ENCODE measurements at regions not wholly inside any gene's neighbourhood (a gene's known extent, or its start where the extent isn't known, plus 50 kb on each side); places are given as distances from the start of the nearest gene placed in this dataset.

- DNase-seq: no peak
Measured at GRCh38 chr14:61226015-61226654, 55.0 kb downstream of the TMEM30B start.

- no peak for DNase-seq
Measured at GRCh38 chr14:61225344-61225743, 55.8 kb downstream of the TMEM30B start.

- DNase-seq: no peak
Measured at GRCh38 chr14:61223552-61223951, 57.6 kb downstream of the TMEM30B start.

DNA sequence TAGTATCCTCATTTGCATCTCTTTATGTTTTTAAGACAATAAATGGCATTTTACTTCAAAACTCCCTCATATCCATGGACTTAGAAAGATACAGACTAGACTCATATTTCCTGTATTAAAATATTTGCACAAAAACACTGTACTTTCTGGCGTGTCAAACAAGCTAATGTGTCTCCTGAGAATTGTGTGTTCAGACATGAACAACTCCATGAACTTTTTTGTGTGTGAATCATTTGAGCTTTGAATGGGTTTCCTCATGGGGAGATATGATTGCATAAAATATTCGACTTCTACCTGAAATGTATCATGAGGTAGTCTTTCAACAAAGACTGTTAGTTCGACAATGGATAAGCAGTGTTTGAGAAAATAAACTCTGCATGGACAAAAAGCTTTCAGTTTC is 58.8 kb downstream of the TMEM30B start:
- DNase-seq: no peak

DNA sequence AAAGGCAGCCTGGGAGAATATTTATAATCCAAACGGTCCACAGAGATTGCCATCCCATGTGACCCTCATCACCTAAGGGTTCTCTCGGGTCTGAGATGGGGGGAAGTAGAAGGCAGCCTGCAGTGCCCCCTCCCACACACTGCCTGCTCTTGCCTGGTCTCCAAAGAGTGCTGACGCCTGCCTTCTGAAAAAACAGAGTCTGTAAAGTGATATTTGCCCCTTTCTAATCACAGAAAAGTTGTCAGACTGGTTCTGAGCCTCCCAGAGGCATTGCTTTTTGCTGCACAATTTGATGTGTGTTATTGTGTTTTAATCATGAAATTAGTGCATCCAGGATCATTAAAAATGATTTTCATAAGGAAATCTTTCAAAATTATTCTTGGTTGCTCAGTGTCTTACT is 59.2 kb downstream of the TMEM30B start:
- DNase-seq: no peak

DNA sequence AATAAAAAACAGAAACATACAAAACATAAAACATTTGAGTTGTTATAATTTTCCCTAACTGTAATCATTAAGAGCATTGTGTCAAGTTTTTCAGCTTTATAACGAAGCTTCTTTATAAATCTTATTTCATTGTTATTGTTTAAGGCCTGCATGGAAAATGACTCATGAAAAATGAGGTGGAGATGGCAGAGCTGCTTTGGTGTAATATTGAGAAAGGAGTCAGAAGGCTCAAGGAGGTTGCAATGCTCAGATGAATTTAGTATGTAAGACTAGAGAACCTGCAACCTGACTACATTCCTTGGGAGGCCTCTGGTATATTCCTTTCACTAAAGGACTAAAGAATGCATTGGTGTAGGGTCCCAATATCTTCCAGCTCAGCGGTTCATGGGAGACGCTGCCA is 61.5 kb downstream of the TMEM30B start:
- no peak for DNase-seq

GRCh38 chr14:61219256-61219655 is 61.9 kb downstream of the TMEM30B start:
- no peak for DNase-seq

- DNase-seq: no peak
Measured at GRCh38 chr14:61218767-61219166, 62.4 kb downstream of the TMEM30B start.

GRCh38 chr14:61218157-61218556 is 63.0 kb downstream of the TMEM30B start:
- no peak for DNase-seq

- DNase-seq: no peak
Measured at GRCh38 chr14:61217516-61217915, 63.6 kb downstream of the TMEM30B start.

DNA sequence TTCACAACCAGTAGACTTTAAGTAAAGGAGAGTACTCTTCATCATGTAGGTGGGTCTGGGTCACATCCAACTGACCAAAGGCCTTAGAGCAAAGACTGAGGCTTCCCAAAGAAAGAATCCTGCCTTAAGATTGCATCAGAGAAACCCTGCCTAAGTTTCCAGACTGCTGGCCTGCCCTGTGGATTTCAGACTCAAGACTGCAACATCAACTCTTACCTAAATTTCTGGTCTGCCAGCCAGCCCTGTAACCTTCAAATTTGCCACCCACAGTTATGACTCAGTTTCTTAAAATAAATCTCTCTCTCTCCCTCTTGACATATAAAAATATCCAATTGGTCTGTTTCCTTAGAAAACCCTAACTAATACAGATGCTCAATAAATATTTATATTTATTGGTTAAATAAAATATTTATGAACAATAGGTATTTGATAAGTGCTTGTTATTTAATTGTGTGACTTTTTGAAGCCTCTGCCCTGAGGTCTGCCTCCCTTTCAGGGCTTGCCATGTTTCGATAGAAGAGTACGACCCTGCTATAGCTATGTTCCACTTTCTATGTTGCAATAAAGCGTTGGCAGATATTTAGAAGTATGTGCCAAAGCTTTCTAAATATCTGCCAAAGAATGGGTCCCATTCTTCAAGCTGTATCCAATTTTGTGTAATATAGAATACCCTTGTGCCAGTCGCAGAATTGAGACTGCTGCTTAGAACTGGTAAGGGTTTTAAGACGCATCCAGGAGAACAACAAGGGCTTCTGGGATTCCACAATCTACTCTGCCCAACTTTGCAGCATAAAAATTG is 65.7 kb downstream of the TMEM30B start:
- DNase-seq: no peak

DNA sequence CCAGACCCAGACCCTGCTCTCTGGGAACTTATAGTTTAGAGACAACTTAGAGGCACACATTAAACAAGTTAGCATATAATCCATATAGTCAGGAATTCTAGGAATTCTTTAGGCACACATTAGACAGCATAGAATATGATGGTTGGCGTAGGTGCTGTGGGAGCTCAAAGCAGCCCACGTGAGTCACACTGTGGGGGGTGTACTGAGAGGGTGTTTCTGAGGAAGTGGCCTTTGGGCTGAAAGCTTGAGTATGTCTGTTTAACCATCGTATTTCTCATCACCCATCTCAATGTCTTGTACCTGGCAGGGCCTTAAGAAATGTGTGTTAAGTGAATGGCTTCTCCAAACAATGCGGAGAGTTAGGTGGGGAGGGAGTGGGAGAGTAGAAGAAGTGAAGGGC is 67.2 kb downstream of the TMEM30B start:
- DNase-seq: no peak

DNA sequence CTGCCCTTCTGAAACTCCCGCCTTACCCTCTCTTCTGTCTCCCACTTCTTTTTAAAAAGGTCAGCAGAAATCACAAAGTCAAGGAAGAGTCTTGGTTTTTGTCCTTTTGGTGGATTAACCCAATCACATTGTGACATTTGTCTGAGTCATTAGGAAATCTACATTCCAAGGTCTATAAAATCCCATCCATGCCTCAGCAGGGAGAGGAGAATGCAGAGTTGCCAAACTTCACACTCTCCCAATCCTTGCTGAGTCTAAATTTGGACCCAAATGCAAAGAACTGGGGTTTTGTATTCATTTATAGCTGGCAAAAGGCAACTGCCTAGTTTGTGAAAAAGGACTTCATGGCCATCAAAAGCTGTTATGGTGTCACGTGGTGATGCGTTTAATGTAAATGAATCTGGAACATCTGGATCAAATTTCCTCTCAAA is 67.9 kb downstream of the TMEM30B start:
- no peak for DNase-seq

DNA sequence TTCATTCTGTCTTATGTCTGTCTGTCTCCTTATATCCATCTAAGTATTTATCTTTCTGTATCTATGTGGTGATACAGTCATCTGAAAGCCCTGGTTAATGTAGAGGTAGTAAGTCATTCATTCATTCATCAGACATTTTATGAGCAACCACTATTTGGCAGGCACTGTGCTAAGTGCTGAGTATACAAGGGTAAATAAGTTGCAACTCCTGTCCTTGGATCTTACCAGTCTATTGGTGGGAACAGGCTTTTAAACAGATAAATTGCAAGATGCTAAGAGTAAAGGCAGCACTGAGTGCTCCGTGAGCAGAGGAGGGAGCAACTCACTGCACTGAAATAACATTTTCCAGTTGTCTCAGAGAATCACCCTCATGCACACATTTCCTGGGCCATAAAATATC is 68.6 kb downstream of the TMEM30B start:
- no peak for DNase-seq

GRCh38 chr14:61211476-61212255 is 69.5 kb downstream of the TMEM30B start:
- no peak for DNase-seq

DNA sequence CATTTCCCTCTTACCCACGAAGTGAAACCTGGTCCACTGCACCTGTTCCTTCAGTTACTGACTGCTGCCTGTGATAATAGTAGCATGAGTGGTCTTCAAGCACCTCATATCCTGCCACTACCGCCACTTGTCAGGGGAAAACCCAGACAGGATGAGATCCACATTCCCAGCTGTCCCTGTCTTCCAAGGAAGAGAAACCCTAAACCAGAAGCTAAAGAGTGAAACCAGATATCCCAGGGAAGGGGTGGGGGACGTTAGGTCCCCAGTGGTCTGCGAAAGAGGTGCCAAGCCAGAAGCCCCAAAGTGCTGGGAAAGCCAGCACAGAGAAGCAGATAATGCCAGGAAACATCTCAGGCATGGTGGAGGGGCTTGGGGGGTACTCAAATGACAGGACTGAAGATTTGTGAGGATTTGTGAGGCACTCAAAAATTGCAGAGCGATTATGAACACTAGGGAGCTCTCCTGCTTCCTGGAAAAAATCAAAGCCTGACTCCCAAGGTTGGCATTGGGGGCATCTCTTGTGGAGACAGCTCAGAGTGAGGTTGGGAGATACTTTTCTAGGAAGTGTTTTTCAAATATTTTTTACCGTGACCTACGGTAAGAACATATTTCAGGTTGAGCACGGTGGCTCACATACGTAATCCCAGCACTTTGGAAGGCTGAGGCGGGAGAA is 77.9 kb downstream of the TMEM30B start:
- no peak for DNase-seq

GRCh38 chr14:61202124-61202523 is 79.0 kb downstream of the TMEM30B start:
- no peak for DNase-seq

GRCh38 chr14:61201171-61201570 is 80.0 kb downstream of the TMEM30B start:
- no peak for DNase-seq

DNA sequence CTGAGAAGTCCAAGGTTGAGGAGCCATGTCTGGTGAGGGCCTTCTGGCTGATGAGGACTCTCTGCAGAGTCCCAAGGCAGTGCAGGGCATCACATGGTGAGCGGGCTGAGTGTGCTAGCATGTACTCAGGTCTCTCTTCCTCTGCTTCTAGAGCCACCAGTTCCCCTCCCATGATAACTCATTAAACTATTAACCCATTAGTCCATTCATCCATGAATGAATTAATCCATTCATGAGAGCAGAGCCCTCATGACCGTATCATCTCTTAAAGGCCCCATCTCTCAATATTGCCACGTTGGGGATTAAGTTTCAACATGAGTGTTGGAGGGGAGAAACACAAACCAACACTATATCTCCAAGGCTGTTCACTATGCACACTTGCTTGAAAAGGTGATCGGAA is 83.7 kb downstream of the TMEM30B start:
- DNase-seq: no peak

GRCh38 chr14:61196792-61197191 is 84.3 kb downstream of the TMEM30B start:
- no peak for DNase-seq

DNA sequence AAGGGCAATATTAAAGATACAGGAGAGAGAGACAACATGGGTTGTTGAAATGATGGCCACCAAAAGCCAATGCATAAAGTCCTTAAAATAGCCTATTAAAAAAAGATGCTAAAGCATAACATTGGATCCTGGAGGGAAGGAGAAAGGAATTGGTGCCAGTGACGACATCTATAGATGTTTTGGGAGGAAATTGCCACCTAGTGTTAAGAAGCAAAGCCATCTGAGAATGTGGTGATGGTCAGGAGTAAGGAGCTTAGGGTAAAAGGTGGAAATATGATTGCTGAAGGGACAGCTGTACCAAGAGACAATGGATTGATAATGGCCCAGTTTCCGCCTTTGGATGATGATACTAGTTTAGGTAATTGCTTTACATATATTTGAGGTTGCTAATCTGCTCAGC is 85.1 kb downstream of the TMEM30B start:
- DNase-seq: no peak

DNA sequence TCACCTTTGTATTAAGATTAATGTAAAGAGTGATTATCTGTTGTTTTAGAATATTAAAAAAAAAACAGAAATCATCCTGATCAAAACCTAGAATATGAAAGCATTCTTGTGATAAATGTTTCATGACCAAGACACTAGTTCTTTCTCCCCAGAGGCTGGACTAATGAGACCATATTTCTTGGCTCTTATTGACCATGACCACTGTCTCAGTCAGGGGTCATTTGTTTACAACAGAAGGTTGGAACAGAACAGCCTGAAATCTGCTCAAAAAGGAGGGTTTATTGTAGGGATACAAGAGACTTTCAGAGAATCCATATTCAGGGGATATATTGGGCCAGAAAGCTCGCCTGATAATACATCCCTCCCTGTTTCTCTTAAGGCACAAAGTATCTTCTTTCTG is 87.7 kb downstream of the TMEM30B start:
- DNase-seq: no peak

- DNase-seq: no peak
Measured at GRCh38 chr14:61192989-61193388, 88.1 kb downstream of the TMEM30B start.

Measured in OCI-M1 (cell line).